ENCODE measurements at regions not wholly inside any gene's neighbourhood (a gene's known extent, or its start where the extent isn't known, plus 50 kb on each side); places are given as distances from the start of the nearest gene placed in this dataset.

DNA sequence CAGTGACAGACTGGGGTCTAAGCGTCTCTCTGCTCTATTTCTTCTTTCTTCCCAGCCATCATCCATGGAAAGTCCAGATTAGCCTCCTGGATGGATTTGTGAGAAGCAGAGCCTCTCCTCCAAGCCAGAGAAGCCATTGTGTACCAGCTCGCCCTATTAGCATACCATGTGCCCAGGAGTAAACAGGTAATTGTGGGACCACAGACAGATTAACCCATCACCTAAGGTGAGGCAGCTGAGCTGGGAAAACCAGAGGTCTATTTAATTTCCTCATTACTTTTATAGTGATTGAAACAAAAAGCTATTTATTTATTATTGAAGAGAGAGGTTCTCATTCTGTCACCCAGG, 54.7 kb upstream of the NT5C1B start:
- no peaks in the 10 kb centered on the region for H3K9me3 ChIP-seq
- no peak overlapping the region for H3K27ac ChIP-seq
- no peaks in the 10 kb centered on the region for H3K27me3 ChIP-seq
- ATAC-seq (no peak), DNase-seq (no peak)
- no peak overlapping the region for H3K4me3 ChIP-seq
- H3K36me3 ChIP-seq = no peaks in the 10 kb centered on the region
- intact Hi-C loops (cut with DNase I) = no loop called here
- H3K4me1 ChIP-seq = no peaks in the 10 kb centered on the region
- TF ChIP-seq, protein P1, sequence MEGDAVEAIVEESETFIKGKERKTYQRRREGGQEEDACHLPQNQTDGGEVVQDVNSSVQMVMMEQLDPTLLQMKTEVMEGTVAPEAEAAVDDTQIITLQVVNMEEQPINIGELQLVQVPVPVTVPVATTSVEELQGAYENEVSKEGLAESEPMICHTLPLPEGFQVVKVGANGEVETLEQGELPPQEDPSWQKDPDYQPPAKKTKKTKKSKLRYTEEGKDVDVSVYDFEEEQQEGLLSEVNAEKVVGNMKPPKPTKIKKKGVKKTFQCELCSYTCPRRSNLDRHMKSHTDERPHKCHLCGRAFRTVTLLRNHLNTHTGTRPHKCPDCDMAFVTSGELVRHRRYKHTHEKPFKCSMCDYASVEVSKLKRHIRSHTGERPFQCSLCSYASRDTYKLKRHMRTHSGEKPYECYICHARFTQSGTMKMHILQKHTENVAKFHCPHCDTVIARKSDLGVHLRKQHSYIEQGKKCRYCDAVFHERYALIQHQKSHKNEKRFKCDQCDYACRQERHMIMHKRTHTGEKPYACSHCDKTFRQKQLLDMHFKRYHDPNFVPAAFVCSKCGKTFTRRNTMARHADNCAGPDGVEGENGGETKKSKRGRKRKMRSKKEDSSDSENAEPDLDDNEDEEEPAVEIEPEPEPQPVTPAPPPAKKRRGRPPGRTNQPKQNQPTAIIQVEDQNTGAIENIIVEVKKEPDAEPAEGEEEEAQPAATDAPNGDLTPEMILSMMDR (IDR thresholded peaks at IDR 0.05) = no peak

DNA sequence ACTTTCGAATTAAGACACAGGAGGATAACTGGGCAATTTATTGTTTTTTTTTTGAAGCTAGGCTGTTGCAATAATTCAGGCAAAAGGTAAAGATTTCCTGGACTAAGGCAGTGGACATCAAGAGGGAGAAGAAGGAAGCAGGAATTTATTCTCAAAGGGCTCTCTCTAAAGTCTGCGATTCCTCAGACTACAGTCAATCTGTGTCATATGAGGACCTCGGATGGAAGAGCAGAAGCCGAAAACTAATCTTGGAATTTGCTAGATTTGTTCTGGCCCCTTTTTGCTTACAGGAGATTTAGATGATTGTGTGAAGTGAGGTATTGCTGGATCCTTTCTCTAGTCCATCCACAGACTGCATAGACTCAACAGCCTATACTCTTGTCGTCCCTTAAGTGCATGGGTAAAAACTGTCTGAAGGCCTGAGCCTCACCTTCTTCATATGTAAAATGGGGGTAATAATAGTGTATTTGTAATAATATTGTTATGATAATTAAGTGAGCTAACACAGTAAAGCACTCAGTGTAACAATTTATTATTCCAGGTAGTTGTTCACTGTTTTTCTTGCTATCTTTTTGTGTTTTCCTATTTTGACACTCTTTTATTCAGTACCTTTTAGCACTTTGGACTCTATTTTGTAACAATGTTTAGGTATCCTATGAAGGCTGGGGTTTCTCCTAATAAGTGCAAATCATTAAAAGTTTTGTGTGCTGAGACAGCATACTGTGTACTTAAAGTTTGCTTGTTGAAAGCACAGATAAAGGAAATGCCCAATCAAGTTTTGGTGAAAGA, 54.2 kb upstream of the NT5C1B start:
- Histone ChIP-seq H3K9me3 (peaks cover 0 to under 1% of the 10 kb centered on the region in 2 donors), H3K4me1 (no peaks in the 10 kb centered on the region), H3K36me3 (no peaks in the 10 kb centered on the region), H3K27me3 (no peaks in the 10 kb centered on the region), H3K27ac (no peak overlapping the region), H3K4me3 (no peak overlapping the region)
- no peak for ATAC-seq
- intact Hi-C loops (cut with DNase I) = no loop called here
- DNase-seq = no peak
- TF ChIP-seq, protein P1 (IDR thresholded peaks at IDR 0.05) = no peak

DNA sequence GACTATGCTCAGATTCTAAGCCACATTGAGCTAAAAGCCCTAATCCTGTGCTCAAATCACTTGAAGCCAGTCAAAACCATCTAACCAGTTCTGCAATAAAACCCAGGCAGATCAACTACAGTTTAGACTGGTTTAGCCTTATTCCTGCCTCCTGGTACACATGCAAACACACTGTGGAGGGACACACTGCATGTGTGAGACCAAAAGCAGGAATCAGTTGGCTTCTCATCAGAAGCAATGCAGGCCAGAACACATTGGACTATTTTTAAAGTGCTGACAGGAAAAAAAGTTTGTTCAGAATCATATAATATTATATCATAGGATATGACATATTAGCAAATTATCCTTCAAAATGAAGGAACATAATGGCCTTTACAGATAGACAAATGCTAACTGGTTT, 52.5 kb upstream of the NT5C1B start:
- Histone ChIP-seq H3K27ac (no peak overlapping the region), H3K4me3 (no peak overlapping the region), H3K36me3 (no peaks in the 10 kb centered on the region), H3K27me3 (no peaks in the 10 kb centered on the region), H3K9me3 (peaks cover 0 to 9% of the 10 kb centered on the region in 2 donors), H3K4me1 (no peaks in the 10 kb centered on the region)
- DNase-seq (no peak), ATAC-seq (no peak)
- TF ChIP-seq, protein P1 (IDR thresholded peaks at IDR 0.05) = no peak
- intact Hi-C loops (cut with DNase I) = no loop called here

DNA sequence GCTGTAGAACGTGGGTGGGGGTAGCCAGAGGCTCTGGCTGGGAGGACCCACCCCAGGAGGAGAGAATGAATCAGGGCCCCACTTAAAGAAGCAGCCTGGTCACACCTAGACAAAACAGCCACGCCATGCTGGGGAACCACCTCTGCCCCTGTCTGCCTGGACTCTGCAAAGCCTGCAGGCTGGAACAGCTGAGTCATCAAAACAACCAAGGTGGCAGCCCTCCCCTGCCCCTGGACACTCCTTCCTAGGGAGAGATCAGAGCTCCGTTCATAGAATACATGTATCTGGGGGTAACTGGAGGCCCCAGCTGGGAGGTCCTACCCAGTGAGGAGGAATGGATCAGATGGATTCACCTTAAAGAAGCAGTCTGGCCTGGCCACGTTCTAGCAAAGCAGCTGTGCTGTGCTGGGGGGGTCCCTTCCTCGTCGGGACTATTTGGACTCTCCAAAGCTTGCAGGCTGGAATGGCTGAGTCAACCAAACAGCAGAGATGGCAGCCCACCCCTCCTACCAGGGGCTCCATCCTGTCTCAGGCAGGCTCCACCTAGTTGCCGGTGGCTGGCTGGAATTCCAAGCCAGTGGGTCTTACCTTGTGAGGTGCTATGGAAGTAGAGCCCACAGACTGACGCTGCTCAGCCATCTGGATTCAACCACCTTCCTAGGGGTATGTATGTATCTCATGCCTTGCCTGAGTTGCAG, 50.5 kb upstream of the NT5C1B start:
- intact Hi-C loops (cut with DNase I) = no loop called here
- TF ChIP-seq, protein P1 (IDR thresholded peaks at IDR 0.05) = no peak
- ATAC-seq = no peak

More for the DNA sequence above, 50.5 kb upstream of the NT5C1B start:
- H3K4me1 ChIP-seq = no peaks in the 10 kb centered on the region
- DNase-seq = peak in 1 of 4 donors; percentile 35
- H3K9me3 ChIP-seq = peaks cover 0 to 22% of the 10 kb centered on the region in 2 donors
- no peak overlapping the region for H3K4me3 ChIP-seq
- no peaks in the 10 kb centered on the region for H3K36me3 ChIP-seq
- H3K27me3 ChIP-seq = no peaks in the 10 kb centered on the region
- no peak overlapping the region for H3K27ac ChIP-seq
